CD4-positive, alpha-beta T cell treated with Interleukin-4 for 4 hours (primary cell): ENCODE measurements at regions not wholly inside any gene's neighbourhood (a gene's known extent, or its start where the extent isn't known, plus 50 kb on each side); places are given as distances from the start of the nearest gene placed in this dataset.

Experiments
- DNase-seq: peaks from one replicate; pipeline ENCODE4 v3.0.0-alpha.2; 2020

DNA sequence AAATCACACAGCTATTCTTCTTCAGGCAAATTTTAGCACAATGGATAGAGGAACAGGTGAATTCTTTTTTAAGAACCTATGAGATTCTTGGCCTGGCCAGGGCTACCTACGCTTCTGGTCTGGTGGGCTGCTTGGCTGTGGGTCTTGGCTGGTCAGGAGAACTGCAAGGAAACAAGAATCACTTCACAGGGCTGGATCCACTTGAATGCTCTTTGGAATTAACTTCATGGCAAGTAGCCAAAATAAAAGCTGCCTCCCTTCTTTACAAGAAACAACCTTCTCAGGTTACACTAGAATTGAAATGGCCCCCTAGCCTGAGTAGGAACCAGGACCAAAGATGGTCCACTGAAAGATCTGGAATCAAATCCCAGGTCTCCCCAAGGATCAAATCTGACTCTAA, 519.1 kb downstream of the IQCM start:
- DNase-seq, result no peak

DNA sequence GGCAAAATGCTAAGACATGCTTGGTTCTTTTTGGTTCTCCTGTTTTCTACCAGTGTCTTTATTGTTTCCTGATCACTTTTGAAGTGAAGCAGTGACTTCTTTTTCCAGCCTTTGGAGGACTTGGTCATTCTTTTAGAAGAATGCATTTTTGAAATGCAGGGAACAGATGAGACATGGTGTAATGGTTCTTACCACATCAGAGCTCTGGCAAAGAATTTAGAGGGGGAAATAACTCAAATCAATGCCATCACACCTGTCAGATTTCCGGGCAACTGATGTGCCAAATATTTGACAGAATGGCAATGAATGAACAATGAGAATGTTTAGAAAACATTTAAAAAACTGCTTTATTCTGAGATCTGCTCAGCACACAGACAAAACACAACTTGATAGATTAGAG, 519.6 kb downstream of the IQCM start:
- no peak for DNase-seq

DNA sequence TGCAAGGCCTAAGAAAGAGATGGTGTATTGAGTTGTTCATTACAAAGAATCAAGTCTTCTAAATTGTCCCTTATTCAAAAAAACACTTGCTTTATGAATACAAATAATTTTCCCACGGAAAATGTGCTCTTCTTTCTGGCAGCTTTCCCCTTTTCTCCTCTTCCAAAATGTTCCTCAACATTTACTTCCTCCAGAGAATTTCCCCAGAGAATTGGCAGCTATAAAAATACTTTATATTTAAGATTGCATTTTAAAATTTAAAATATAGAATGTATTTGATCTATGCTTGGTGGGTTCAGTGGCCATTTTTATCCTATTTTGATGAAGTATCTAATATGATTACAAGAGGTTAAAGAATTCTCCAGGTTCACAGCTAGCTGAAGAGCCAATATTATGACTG, 521.0 kb downstream of the IQCM start:
- DNase-seq, result no peak

DNA sequence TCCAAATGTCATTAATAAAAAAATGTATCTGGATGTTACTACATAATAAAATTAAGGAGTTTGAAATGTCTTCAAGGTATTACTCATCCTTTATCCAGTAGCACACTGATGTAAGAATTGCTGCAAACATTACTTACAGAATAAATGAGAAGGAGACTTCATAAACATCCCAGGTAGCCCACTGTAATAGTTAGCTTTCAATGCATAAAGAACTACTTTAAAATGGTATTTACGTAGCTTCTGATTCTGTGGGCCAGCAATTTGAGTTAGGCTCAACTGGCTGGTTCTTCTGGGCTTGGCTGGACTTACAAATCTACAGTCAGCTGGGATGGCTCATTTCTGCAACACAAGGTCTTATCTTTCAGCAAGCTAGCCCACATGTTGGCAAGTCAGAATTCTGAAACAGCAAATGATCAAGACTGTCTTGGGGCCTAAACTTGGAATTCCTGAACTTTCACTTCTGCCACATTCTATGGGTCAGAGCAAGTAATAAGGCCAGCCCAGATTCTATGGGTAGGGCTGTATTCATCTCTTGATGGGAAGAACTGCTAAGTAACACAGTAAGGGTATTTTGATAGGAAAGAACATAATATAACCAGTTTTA, 522.5 kb downstream of the IQCM start:
- DNase-seq, result no peak

DNA sequence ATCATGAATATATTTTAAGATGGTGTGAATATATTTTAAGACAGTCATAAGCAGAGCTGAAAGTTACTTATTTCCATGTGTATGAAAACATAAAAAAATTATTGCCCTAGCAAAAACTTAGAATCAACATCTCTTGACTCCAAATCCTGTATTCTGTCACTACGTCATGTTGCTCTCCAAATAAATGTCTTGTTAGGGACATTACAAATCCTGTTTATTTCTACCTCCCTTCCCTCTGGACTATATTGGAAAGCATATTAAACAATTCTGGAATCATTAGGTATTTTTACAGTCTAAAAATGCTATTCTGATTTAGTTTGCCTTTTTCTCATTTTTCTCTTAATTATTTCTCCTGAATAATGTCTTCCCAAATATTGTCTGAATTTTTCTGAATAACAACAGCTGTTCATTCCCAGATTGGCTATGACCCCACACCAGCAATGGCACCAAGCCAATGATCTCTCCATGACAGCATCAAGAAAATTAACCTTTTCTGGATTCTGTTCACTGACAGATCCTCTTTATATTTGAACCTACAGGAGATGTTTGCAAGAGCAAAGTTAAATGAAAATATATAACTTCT, 523.1 kb downstream of the IQCM start:
- no peak for DNase-seq

DNA sequence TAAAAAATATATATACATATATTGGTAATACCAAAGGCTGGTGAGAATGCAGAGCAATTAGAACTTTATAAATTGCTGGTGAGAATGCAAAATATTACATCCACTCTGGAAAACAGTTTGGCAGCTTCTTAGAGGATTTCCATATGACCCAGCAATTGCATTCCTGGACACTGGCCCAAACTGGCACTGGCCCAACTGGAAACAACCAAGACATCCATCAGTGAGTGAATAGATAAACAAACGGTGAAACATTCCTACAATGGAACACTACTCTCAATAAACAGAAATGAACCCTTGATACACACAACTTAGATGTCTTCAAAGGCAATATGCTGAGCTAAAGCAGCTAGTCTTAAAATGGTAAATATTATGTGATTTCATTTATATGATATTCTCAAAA, 524.2 kb downstream of the IQCM start:
- DNase-seq, result no peak

DNA sequence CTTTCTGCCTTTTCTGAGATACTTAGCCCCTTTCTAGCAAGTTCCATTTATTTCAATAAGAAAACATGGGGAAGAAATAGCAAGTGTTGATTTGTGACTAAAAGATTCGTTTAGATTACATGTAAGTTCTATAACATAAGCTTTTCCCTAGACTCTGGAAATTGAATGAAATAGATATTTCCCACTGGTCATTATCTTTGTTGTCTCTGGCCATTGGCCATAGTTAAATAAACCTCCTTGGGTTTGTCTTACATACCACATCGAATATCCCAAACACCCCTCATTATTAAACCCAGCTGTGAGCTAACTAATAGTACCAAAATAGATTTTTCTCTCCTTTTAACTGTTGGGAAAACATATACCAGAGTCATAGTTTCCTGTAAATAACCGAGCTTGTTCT, 534.8 kb downstream of the IQCM start:
- no peak for DNase-seq

DNA sequence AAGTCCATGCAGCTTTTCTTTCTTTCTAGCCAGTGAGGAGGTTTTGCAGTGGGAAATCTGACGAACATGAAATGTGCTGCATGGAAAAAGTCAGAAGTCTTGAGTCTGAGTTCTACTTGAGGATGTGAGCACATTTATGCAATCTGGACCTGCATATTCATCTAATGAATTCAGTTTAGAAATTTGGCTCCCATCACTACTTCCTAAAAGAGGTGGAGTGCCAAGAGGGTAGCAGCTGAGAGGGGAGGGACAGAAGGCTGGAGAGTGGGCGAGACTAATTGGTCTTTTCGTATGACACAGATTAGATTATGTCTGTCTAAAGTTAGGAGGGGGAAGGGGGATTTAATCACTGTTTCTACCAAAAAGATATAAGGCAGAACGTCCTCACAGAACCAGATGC, 535.9 kb downstream of the IQCM start:
- no peak for DNase-seq

DNA sequence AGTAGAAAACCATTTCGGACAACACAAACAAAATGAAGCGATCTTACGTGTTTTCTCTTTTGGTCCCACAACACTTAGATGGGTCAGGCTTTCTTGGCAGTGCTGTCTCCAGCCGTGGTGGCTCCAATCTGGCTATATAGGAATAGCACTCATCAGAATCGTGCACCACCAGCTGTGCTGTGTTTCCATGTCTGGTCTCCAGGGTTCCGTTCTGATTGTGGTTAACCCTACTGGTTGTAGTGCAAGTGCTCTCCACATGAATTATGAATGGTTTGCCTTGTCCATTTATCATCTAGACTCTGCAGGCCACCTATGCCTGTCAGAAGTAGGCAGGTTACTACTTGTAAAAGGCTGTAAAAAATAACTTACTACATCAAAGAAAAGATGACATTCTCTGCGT, 536.3 kb downstream of the IQCM start:
- no peak for DNase-seq

DNA sequence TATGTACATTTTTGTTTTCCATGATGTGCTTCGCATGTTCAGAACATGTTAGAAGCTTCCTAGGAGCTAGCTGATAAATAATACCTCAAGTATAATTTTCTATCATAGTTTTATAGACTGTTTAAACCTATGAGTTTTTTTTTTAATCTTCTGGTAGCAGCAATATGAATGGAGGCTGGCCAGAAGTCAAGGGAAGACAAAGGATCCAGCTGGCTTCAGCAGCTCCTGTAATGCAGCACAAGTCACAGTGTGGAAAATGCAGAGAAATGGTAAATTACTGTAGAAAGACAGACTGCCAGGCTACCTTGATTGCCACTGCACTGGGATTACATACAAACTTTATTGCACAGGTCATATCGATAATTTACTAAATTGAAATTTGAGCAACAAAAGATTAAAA, 537.9 kb downstream of the IQCM start:
- DNase-seq, result no peak

DNA sequence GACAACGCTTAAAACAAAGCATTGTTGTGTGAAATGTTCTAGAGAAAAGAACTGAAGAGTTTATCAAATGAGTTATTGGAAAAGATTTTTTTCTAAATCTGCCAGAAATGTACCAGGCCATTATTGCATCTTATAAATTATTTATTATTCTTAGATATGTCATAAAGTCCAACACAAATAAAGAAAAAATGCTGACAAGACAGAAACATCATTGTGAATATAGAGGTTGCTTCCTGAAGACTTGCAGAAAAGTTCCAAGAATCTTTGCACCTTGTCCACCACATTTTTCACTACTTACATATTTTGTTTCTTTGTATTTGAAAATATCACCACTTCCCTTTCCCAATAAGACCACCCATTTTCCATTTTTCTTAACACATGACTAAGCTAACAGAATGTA, 545.8 kb downstream of the IQCM start:
- no peak for DNase-seq

DNA sequence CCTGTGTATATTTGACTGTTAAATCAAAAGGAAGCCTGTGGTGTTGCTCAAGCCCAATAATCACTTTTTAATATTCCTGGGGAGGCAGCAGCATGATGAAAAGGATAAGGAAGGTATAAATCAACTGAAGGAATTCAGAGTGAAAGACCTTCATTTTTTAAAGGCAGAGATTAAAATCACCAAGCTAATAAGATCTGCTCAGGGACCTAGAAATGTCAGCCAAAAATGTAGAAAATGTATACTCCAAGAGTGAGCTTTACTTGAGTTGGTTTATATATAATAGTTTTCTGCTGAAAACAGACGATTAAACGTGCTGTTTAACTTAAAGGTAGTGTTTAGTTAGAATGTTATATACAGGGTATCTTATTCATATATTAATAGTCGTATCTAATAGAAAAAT, 549.3 kb downstream of the IQCM start:
- no peak for DNase-seq

DNA sequence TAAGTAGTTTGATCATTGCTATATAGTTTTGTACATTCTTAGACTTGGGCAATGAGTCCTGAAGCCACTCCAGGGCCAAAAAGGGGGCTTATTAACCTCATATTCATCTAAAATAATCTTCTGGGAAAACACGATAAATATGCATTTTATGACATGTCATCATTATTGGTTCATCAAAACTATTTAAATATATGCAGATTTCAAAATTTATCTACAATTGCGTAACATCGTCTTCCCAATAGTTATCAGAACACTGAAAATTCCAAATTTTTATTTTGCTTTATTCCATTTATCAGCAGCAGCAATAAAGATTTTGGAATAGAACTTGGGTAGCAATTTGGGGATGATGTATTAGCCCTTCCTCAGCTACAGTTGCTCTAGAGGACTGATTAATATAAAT, 550.0 kb downstream of the IQCM start:
- DNase-seq, result no peak

DNA sequence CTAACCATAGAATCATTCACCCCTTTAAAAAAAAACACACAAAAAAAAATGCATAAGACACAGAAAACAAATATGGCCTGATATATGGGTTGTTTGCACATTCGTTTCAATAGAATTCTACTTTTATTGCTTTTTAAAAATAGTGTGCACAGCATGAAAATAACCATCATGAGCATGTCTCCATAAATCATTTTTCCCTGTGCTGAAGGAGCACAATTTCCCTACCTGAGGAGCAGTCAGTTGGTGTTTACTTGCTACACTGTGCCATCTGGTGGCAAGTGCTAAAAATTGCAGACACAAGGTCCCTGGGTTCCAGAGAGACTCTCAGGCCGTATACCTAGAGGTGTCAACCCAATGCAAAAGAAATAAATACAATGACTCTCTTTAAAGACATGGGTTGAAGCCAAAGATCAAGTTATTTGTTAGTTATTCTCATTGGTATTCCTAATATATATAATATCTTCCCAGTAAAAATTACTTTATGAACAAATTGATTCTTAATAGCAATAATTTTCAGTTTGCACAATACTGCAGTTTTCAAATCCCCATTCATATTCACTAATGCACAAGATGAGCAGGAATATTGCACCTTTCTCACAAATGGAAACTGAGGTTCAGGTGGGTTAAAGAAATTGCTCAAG, 551.4 kb downstream of the IQCM start:
- peak; percentile 3 for DNase-seq

DNA sequence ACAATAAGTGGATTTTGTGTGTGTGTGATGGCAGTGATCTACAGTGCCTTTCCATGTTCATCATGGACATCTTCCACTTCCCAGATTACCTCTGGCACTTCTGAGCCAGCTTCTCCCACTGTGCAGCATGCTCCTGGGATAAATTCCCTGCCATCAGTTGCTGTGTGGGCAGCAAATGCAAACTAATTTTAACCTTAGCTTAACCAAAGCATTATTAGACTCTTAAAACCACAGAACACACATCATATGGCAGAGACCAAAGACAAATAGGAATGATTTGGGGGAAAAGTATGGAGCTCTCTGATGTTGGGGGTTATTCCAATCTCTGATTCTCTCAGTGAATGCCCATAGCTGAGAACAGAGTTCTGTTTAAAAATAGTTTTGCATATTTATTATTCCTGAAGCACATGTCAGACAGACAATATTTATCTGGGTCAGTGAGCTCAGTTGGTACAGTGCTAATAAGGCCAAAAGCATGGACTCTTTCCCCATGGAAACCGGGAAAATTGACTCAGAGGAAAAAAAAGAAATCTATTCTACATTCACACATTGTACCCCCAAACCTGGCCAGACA, 567.4 kb downstream of the IQCM start:
- DNase-seq, result no peak

DNA sequence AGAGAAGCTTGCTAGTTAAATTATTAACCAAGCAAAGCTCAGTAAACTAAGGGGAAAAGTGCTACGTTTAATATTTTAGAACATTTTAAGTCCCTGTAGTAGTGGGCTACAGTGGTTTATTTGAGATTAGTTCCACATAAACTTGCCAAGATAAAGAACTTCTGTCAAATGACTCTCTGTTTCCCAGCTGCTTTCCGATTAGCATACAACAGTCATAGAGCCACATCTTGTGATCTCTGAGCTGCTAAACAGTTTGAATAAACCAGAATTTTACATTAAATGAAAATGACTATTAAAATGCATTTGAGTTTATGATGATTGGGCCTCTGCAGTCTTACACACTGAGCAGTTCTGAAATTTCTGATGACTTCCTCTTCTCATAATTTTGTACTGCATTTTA, 568.5 kb downstream of the IQCM start:
- DNase-seq, result no peak

DNA sequence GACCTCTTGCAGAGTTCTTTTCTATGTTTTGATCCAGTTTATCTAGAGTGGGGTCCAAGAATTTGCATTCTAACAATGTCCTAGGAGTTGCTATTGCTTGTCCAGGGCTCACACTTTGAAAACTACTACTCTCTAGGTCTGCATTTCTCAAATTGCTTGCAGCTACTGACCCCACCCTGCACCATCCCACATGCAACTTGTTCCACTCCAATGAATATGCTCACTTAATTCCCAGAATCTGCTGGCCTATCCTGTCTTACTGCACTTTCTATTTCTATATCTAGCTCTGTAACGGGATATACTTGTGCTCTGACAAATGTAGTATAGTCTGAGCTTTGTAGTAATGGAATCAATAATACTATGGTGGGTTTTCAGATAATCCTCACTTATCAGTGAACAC, 570.3 kb downstream of the IQCM start:
- DNase-seq, result no peak

DNA sequence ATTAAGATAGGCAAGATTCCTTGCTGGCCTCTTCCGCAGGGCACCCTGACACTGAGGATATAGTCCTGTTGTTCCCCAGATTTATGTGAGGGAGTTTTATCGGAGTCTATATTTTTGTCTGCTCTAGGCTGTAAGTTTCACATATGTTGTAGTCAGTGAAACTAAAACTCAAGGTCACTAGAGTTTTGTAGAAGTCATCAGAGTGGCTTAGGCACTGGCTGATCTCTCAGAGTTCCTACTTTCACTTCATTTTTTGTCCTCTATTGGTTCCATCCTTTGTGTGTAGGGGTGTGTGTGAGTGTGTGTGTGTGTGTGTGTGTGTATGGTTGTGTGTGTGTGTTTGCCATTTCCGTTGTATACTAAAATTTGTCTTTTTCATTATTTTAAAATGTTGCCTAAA, 577.5 kb downstream of the IQCM start:
- DNase-seq, result no peak

DNA sequence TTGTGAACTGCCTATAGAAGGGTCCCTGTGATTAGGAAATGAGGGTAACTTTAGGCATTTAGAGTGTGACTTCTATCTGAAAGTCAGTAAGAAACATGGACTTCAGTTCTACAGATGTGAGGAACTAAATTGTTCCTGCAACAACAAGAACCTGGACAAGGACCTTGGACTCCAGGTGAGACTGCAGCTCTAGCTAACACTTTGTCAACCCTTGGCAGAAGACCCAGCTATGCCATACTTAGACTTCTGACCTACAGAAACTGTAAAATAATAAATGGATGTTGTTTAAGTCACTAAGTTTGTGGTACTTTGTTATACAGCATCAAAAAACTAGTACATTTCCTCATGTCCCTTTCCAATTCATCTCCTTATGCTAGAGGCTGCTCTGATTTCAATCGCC, 580.8 kb downstream of the IQCM start:
- DNase-seq, result no peak

DNA sequence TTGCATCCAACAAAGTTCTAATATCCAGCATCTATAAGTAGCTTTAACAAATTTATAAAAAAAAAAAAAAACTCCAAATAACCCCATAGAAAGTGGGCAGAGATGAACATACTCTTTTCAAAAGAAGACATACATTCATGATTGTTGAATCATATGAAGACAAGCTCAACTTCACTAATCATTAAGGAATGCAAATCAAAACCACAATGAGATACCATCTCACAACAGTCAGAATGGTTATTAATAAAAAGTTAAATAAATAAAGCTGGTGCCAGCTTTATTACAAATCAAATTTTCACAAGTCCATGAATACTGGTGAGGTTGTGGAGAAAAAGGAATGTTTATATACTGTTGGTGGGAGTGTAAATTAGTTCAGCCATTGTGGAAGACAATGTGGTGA, 592.0 kb downstream of the IQCM start:
- DNase-seq, result no peak

DNA sequence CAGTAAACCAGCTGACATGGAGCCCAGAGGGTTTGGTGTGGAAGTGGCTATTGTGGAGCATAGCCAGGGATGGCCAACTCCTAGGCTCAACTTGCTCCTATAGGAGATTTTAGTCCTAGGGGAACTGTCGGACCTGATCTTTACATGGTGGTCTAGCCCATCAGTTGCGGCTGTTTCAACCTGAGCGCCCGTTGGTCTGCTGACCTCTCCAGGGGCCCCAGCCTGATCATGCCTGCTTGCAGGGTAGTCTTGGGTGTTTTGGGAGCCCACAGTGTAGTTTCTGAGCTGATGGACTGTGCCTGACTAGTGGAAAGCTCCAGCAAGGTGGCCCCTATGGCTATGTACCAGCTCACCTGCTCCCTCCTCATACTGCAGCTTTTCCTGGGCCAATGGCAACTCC, 597.0 kb downstream of the IQCM start:
- DNase-seq, result no peak

DNA sequence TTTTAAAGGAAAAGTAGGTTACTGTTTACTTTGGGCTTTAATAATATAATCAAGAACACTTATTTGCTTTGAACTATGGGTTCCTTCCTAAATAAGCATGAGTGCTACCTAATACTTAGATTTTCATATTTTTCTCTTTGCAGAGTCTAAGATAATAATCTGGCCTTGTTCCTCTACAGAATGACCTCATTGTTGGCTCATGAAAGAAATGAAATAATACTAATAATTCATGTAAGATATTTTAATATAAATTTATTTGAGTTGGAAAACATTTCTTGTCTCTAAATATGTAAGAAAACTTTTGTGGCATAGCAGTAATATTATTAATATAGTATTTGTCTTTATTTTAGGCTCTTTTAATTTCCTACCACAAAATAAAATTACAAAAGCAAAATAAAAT, 601.3 kb downstream of the IQCM start:
- no peak for DNase-seq

DNA sequence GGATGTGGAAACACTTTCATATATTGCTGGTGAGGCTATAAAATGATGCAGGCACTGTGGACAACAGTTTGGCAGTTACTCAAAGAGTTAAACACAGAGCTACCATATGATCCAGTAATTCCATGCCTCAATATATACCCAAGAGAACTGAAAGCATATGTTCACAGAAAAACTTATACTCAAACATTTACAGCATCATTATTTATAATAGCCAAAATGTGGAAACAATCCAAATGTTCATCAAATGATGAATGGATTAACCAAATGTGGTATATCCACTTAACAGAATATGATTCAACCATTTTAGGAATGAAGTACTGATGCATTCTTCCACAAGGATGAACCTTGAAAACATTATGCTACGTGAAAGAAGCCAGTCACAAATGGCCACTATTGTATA, 603.8 kb downstream of the IQCM start:
- no peak for DNase-seq

DNA sequence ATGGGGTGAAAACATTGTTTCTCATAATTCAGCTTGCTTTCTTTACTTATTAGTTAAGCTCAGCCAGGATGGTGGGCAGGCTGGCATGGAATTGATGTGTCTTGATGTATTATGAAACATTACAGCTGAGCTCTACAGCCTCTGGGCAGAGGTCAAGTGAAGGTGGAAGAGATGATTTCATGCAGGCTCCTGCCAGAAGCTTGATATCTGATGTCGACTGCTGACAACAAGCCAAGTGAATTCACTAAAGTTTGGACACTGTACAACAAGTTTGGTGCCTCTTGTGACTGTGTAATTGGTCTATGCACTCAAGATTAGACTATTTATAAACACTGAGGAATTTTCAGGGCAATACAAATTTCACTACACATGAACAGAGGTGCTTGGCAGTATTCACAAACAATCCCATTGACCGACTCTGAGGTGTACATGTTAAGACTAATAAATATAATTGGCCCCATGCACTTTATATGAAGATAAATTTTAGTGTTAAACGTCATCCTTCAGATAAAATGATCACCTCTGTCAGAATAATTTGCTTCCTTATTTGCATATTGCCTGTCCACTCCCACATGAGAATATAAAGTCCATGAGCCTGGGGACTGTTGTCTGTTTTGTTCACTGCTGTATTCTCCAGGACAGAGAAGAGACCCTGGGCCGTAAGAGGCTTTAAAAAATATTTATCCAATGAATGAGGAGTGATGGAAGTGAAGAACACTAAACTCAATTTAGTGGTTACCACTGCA, 612.2 kb downstream of the IQCM start:
- no peak for DNase-seq
